Karpas-422 (cell line): ENCODE measurements at regions not wholly inside any gene's neighbourhood (a gene's known extent, or its start where the extent isn't known, plus 50 kb on each side); places are given as distances from the start of the nearest gene placed in this dataset. TPM values are rescaled to one million over a fixed set of nuclear protein-coding genes. Genes with fewer than 3 reads are reported as not detected.
A peak's percentile ranks its signal among the peaks of the same experiment; 100 is the strongest.

Source experiments
- DNase-seq: peaks from one replicate; pipeline ENCODE4 v3.0.0-alpha.2; 2015
- H2AFZ ChIP-seq: fragments of 200-600 bp; sonication (generic); 2 replicates; pipeline ENCODE4 v1.6.1; 2014; ENCODE audit warnings: antibody characterized with exemption, low read length, mixed read lengths
- H3K27ac ChIP-seq: fragments of 200-600 bp; sonication (generic); 2 replicates; pipeline ENCODE4 v1.5.1; 2014; ENCODE audit warnings: mild to moderate bottlenecking, low read length, moderate library complexity
- H3K27me3 ChIP-seq: fragments of 200-600 bp; sonication (generic); 2 replicates; pipeline ENCODE4 v1.6.1; 2014; ENCODE audit warnings: low read length, mixed read lengths
- H3K36me3 ChIP-seq: fragments of 200-600 bp; sonication (generic); 2 replicates; pipeline ENCODE4 v1.6.1; 2014; ENCODE audit warnings: low read length, mixed read lengths; ENCODE audit not compliant: insufficient read depth
- H3K4me1 ChIP-seq: fragments of 200-600 bp; sonication (generic); 2 replicates; pipeline ENCODE4 v1.6.1; 2014; ENCODE audit warnings: mild to moderate bottlenecking, low read length, mixed read lengths
- H3K4me2 ChIP-seq: fragments of 200-600 bp; sonication (generic); 2 replicates; pipeline ENCODE4 v1.6.1; 2014; ENCODE audit warnings: low read length, low read depth, mild to moderate bottlenecking; ENCODE audit not compliant: poor library complexity, severe bottlenecking
- H3K4me3 ChIP-seq: fragments of 200-600 bp; sonication (generic); 2 replicates; pipeline ENCODE4 v1.5.1; 2014; ENCODE audit warnings: mild to moderate bottlenecking, antibody characterized with exemption, low read length, mixed read lengths
- H3K79me2 ChIP-seq: fragments of 200-600 bp; sonication (generic); 2 replicates; pipeline ENCODE4 v1.6.1; 2014; ENCODE audit warnings: mild to moderate bottlenecking, low read length, mixed read lengths
- H3K9ac ChIP-seq: fragments of 200-600 bp; sonication (generic); 2 replicates; pipeline ENCODE4 v1.6.0; 2014; ENCODE audit warnings: low read length
- H3K9me2 ChIP-seq: fragments of 200-600 bp; sonication (generic), shearing (Covaris generic); replicated peaks from 2 replicates; pipeline ENCODE4 v1.6.0; 2014; ENCODE audit warnings: mild to moderate bottlenecking, low read length, moderate library complexity; ENCODE audit not compliant: insufficient read depth
- H3K9me3 ChIP-seq: fragments of 300-700, 200-600 bp; sonication (generic); 2 replicates; pipeline ENCODE4 v1.6.1; 2014; ENCODE audit warnings: low read length, mixed read lengths
- H4K20me1 ChIP-seq: fragments of 200-600 bp; sonication (generic); 2 replicates; pipeline ENCODE4 v1.6.1; 2014; ENCODE audit warnings: mild to moderate bottlenecking, antibody characterized with exemption, low read length, low read depth; ENCODE audit not compliant: insufficient read depth
- small RNA-seq: library from RNA; depleted of rRNA; stranded (forward); fragments of <200 nt; gene quantifications from one replicate; pipeline ENCODE3, GENCODE V24; 2014

DNA sequence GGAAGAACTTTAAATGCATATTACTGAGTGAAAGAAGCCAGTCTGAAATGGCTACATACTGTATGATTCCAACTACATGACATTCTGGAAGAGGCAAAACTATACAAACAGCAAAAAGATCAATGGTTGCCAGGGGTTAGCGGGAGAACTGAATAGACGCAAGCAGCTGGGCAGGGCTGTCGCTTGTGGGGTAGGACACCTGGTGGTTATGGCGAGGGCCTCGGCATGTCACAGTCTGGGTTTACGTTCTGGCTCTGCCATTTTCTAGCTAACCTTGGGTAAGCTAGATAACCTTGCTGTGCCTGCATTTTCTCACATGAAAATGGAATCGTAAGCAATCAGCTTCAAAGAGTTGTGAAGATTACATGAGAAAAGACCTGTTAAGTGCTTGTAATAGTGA is 55.2 kb upstream of the SYT13 start:
- no peak for DNase-seq
- no peak overlapping the region for H3K9ac ChIP-seq

DNA sequence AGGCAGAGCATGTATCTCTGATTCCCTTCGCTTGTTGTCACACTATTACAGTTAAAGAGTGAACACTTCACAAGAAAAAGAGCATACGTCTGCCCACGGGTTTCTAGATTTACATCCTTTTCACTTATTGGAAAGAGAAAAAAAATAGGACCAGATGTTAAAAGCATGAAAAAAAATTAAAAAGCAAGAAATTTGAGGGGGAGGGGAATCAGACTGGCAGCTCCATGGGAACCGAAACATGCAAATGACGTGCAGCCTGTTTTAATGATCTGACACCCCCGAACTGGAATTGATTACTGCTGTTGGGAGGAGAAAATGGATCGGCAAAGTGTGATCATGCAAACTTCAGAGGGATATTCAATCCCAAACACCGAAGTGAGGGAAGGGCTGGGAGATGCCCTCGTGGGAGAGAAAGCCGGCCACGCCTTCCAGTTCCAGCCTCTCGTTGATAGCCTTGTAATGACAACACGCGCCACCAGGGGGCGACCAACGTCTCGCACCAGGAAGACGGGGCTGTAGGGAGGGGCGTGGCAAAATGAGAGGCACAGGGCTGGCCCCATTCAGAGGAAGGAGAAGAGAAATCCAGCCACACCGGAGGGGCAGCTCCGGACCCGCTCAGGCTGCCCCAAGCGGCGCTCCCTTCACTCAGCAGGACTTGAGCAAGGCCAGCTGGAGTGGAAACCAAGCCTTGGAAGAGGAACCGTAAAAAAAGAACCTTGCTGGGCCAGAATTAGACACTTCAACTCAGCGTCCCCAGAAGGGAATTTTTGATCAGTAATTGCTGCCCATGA is 53.8 kb upstream of the SYT13 start:
- Histone ChIP-seq H2AFZ (peak overlapping the region; percentile 96), H3K27ac (no peak overlapping the region), H3K9ac (peak overlapping the region; percentile 65), H3K27me3 (no peaks in the 10 kb centered on the region), H3K9me3 (no peaks in the 10 kb centered on the region), H3K4me3 (peak overlapping the region; percentile 57), H3K36me3 (no peaks in the 10 kb centered on the region), H3K4me2 (peak overlapping the region; percentile 66), H3K79me2 (no peaks in the 10 kb centered on the region), H3K9me2 (no peaks in the 10 kb centered on the region), H4K20me1 (no peaks in the 10 kb centered on the region), H3K4me1 (peaks cover 34% of the 10 kb centered on the region)
- peak; percentile 96 for DNase-seq

More for the DNA sequence above, 55.2 kb upstream of the SYT13 start:
- no peaks in the 10 kb centered on the region for H3K27me3 ChIP-seq
- no peak overlapping the region for H3K4me3 ChIP-seq
- H3K4me2 ChIP-seq, result no peak overlapping the region
- peaks cover 29% of the 10 kb centered on the region for H3K4me1 ChIP-seq
- no peaks in the 10 kb centered on the region for H3K79me2 ChIP-seq
- no peaks in the 10 kb centered on the region for H4K20me1 ChIP-seq
- H3K9me2 ChIP-seq, result no peaks in the 10 kb centered on the region
- H3K27ac ChIP-seq, result no peak overlapping the region
- H3K36me3 ChIP-seq, result no peaks in the 10 kb centered on the region
- no peaks in the 10 kb centered on the region for H3K9me3 ChIP-seq
- H2AFZ ChIP-seq, result no peak overlapping the region

DNA sequence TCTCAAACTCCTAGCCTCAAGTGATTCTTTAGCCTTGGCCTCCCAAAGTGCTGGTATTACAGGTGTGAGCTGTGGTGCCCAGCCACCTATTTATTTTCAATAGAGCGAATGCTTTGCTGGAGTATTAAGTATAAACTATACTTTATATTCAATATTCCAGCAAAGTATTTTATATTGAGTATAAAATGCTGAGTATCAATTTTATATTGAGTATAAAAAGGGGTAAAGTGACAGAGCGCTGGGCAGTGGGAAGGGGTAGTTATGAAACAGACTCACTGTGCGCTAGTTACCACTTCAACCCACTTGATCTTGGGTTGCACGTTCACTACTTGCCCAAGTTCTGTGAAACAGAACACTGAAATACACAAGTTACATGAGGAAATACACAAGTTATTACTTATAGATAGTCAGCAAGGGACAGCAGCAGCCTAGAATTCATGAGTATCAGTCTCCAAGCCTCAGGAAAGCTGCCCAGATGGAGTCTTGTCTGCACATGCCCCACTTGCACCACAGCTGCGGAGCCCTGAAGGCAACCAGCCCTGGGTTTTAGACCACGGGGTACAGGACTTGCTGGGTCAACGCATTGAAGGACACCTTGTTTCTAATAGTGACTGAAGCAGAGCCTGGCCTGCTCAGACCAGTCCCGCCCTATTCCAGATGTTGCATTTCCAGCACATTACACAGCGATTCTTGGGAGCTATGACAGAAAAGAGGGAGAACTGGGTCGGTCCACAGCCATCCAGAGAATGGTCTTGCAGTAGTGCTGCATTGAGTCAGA is 51.6 kb upstream of the SYT13 start:
- H4K20me1 ChIP-seq, result no peaks in the 10 kb centered on the region

DNA sequence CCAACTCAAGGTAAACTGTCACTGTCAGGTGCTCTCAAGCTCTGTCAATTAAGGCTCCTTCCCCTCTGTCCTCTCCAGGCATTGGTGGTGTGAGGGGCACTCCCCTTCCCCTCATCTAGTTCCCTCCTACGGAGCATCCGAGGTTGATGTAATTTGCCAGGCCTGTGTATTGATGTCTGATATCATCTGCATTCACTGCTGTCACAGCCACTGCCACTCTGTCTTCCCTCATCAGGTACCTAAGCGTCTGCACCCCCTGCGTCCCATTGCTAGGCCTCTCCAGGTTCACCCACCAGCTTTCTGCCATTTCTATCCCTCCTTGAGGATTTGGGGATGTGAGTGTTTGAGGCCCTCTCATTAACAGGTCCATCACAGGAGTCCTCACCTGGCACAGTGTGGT is 50.0 kb upstream of the SYT13 start:
- Histone ChIP-seq H2AFZ (no peak overlapping the region), H3K9me2 (no peaks in the 10 kb centered on the region), H3K27me3 (no peaks in the 10 kb centered on the region), H4K20me1 (no peaks in the 10 kb centered on the region), H3K9ac (no peak overlapping the region), H3K4me2 (no peak overlapping the region), H3K36me3 (no peaks in the 10 kb centered on the region), H3K79me2 (no peaks in the 10 kb centered on the region), H3K4me1 (peaks cover 39% of the 10 kb centered on the region), H3K27ac (no peak overlapping the region), H3K9me3 (no peaks in the 10 kb centered on the region), H3K4me3 (no peak overlapping the region)
- no peak for DNase-seq

More for the DNA sequence above, 51.6 kb upstream of the SYT13 start:
- Histone ChIP-seq H3K79me2 (no peaks in the 10 kb centered on the region), H3K27ac (no peak overlapping the region), H3K36me3 (no peaks in the 10 kb centered on the region), H3K9ac (no peak overlapping the region), H3K27me3 (no peaks in the 10 kb centered on the region), H3K4me2 (no peak overlapping the region), H3K4me1 (peaks cover 36% of the 10 kb centered on the region), H2AFZ (no peak overlapping the region), H3K4me3 (no peak overlapping the region), H3K9me2 (no peaks in the 10 kb centered on the region), H3K9me3 (no peaks in the 10 kb centered on the region)
- DNase-seq, result no peak

Small RNA genes in the stretch of these regions (small RNA-seq; reads per million reads assigned to genes)
- not detected for gene AC103855.4
